HG03520 (cell line): ENCODE measurements at regions not wholly inside any gene's neighbourhood (a gene's known extent, or its start where the extent isn't known, plus 50 kb on each side); places are given as distances from the start of the nearest gene placed in this dataset.

Experiments used
- ATAC-seq: cut with Tn5 transposase; IDR thresholded peaks from one replicate; pipeline ENCODE4 v1.9.1; 2021; ENCODE audit warnings: mild to moderate bottlenecking, moderate library complexity; ENCODE audit not compliant: unreplicated experiment

- ATAC-seq: no peak
Observed at GRCh38 chr5:155831491-155831890, 495.5 kb upstream of the SGCD start.

GRCh38 chr5:155833287-155833686, 493.7 kb upstream of the SGCD start:
- ATAC-seq: no peak

- ATAC-seq: no peak
Observed at GRCh38 chr5:155834271-155834975, 492.5 kb upstream of the SGCD start.

GRCh38 chr5:155836089-155836803, 490.7 kb upstream of the SGCD start:
- no peak for ATAC-seq

GRCh38 chr5:155838394-155838793, 488.6 kb upstream of the SGCD start:
- ATAC-seq: no peak

- no peak for ATAC-seq
Observed at GRCh38 chr5:155839251-155840037, 487.5 kb upstream of the SGCD start.

GRCh38 chr5:155844542-155844941, 482.4 kb upstream of the SGCD start:
- ATAC-seq: no peak

GRCh38 chr5:155850370-155850769, 476.6 kb upstream of the SGCD start:
- ATAC-seq: no peak

- no peak for ATAC-seq
Observed at GRCh38 chr5:155866971-155867370, 460.0 kb upstream of the SGCD start.

- ATAC-seq: no peak
Observed at GRCh38 chr5:155867522-155868088, 459.4 kb upstream of the SGCD start.

GRCh38 chr5:155870636-155871035, 456.3 kb upstream of the SGCD start:
- ATAC-seq: no peak

- ATAC-seq: no peak
Observed at GRCh38 chr5:155871623-155872022, 455.3 kb upstream of the SGCD start.

- ATAC-seq: no peak
Observed at GRCh38 chr5:155872629-155873220, 454.2 kb upstream of the SGCD start.

- ATAC-seq: no peak
Observed at GRCh38 chr5:155878991-155879575, 447.9 kb upstream of the SGCD start.

GRCh38 chr5:155884041-155884440, 442.9 kb upstream of the SGCD start:
- ATAC-seq: no peak

GRCh38 chr5:155885199-155885598, 441.8 kb upstream of the SGCD start:
- no peak for ATAC-seq

GRCh38 chr5:155886311-155887031, 440.5 kb upstream of the SGCD start:
- no peak for ATAC-seq

GRCh38 chr5:155895484-155895883, 431.5 kb upstream of the SGCD start:
- ATAC-seq: no peak

- no peak for ATAC-seq
Observed at GRCh38 chr5:155897761-155898160, 429.2 kb upstream of the SGCD start.

GRCh38 chr5:155898284-155898683, 428.7 kb upstream of the SGCD start:
- no peak for ATAC-seq
